ENCODE measurements at regions not wholly inside any gene's neighbourhood (a gene's known extent, or its start where the extent isn't known, plus 50 kb on each side); places are given as distances from the start of the nearest gene placed in this dataset.

DNA sequence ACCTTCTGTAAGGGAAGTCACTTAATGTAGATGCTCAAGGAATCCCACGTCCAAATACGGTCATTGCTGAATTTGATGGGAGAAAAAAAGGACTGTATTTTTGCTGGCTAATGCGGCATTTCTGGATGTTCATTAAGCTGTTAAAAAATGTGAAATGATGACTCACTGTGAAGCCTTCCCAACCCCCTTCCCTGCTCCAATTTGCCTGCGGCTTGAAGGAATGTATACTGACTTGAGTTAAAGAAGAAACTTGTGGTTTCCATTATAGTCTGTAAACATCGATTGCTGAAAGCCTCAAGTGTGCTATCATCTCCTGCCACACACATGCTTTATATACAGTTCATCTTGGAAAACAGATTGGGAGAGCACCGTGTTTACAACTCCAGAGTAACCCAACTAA, 249.1 kb upstream of the JAG1 start:
- no peaks in the 10 kb centered on the region for H3K9me3 ChIP-seq
- H3K27me3 ChIP-seq = no peaks in the 10 kb centered on the region
- H3K4me3 ChIP-seq (ENCODE audit: low read depth in 1 of 2, low read length in 1 of 2) = no peak overlapping the region
- TF ChIP-seq CTCF (IDR thresholded peaks at IDR 0.05) = no peak
- H3K36me3 ChIP-seq = no peaks in the 10 kb centered on the region
- H3K27ac ChIP-seq = no peak overlapping the region
- H3K4me1 ChIP-seq (ENCODE audit: control insufficient read depth in 1 of 2, insufficient read depth in 1 of 2, low read depth in 1 of 2, low read length in 1 of 2) = no peaks in the 10 kb centered on the region

GRCh38 chr20:10924644-10925201, 250.9 kb upstream of the JAG1 start:
- no peak for TF ChIP-seq CTCF (IDR thresholded peaks at IDR 0.05)
- Histone ChIP-seq H3K9me3 (no peaks in the 10 kb centered on the region), H3K4me3 (ENCODE audit: low read depth in 1 of 2, low read length in 1 of 2) (no peak overlapping the region), H3K36me3 (no peaks in the 10 kb centered on the region), H3K27me3 (no peaks in the 10 kb centered on the region), H3K27ac (no peak overlapping the region), H3K4me1 (ENCODE audit: control insufficient read depth in 1 of 2, insufficient read depth in 1 of 2, low read depth in 1 of 2, low read length in 1 of 2) (no peaks in the 10 kb centered on the region)

GRCh38 chr20:10925767-10926166, 252.0 kb upstream of the JAG1 start:
- Histone ChIP-seq H3K36me3 (no peaks in the 10 kb centered on the region), H3K4me1 (ENCODE audit: control insufficient read depth in 1 of 2, insufficient read depth in 1 of 2, low read depth in 1 of 2, low read length in 1 of 2) (no peaks in the 10 kb centered on the region), H3K9me3 (no peaks in the 10 kb centered on the region), H3K27me3 (no peaks in the 10 kb centered on the region), H3K4me3 (ENCODE audit: low read depth in 1 of 2, low read length in 1 of 2) (no peak overlapping the region), H3K27ac (no peak overlapping the region)
- no peak for TF ChIP-seq CTCF (IDR thresholded peaks at IDR 0.05)

GRCh38 chr20:10927011-10927583, 253.3 kb upstream of the JAG1 start:
- H3K4me1 ChIP-seq (ENCODE audit: control insufficient read depth in 1 of 2, insufficient read depth in 1 of 2, low read depth in 1 of 2, low read length in 1 of 2) = no peaks in the 10 kb centered on the region
- H3K9me3 ChIP-seq = no peaks in the 10 kb centered on the region
- H3K27ac ChIP-seq = no peak overlapping the region
- no peak overlapping the region for H3K4me3 ChIP-seq (ENCODE audit: low read depth in 1 of 2, low read length in 1 of 2)
- no peaks in the 10 kb centered on the region for H3K36me3 ChIP-seq
- no peak for TF ChIP-seq CTCF (IDR thresholded peaks at IDR 0.05)
- no peaks in the 10 kb centered on the region for H3K27me3 ChIP-seq

GRCh38 chr20:10927936-10928840, 254.4 kb upstream of the JAG1 start:
- no peaks in the 10 kb centered on the region for H3K9me3 ChIP-seq
- no peak overlapping the region for H3K27ac ChIP-seq
- H3K4me1 ChIP-seq (ENCODE audit: control insufficient read depth in 1 of 2, insufficient read depth in 1 of 2, low read depth in 1 of 2, low read length in 1 of 2) = no peaks in the 10 kb centered on the region
- H3K27me3 ChIP-seq = no peaks in the 10 kb centered on the region
- no peak overlapping the region for H3K4me3 ChIP-seq (ENCODE audit: low read depth in 1 of 2, low read length in 1 of 2)
- no peaks in the 10 kb centered on the region for H3K36me3 ChIP-seq
- TF ChIP-seq CTCF (IDR thresholded peaks at IDR 0.05) = no peak
